DOHH2 (cell line): ENCODE measurements at regions not wholly inside any gene's neighbourhood (a gene's known extent, or its start where the extent isn't known, plus 50 kb on each side); places are given as distances from the start of the nearest gene placed in this dataset.

Experiments
- EZH2phosphoT487 ChIP-seq: fragments of 200-600 bp; sonication (generic); IDR thresholded peaks from 2 replicates; pipeline ENCODE4 v1.6.1; 2017; ENCODE audit warnings: borderline replicate concordance, mild to moderate bottlenecking, antibody characterized with exemption, low read length, moderate library complexity, mixed read lengths
- TF ChIP-seq, protein P1 (sequence below): fragments of 200-600 bp; sonication (generic); IDR thresholded peaks from one replicate; pipeline ENCODE4 v1.5.1; 2014; ENCODE audit warnings: antibody characterized with exemption, mild to moderate bottlenecking, low read depth, low read length; ENCODE audit not compliant: poor library complexity, severe bottlenecking

DNA sequence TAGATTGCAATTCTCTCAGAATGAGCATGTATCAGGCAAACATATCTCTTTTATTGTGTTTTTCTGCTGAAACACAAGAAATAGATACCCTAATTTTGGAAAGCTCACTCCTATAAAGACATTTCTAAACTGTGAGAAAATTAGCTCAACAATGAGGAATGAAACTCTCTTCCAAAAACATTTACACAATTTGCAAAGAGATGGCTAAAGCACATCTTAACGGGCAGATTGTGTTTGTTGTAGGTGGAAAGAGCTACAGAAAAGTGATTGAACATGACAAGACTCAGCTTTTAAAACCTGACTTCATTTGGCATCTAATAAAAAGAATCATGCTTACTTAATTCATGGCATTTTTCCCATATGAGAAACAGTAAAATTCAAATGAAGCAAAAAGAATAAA, 175.0 kb upstream of the SLC39A10 start:
- TF ChIP-seq, protein P1, sequence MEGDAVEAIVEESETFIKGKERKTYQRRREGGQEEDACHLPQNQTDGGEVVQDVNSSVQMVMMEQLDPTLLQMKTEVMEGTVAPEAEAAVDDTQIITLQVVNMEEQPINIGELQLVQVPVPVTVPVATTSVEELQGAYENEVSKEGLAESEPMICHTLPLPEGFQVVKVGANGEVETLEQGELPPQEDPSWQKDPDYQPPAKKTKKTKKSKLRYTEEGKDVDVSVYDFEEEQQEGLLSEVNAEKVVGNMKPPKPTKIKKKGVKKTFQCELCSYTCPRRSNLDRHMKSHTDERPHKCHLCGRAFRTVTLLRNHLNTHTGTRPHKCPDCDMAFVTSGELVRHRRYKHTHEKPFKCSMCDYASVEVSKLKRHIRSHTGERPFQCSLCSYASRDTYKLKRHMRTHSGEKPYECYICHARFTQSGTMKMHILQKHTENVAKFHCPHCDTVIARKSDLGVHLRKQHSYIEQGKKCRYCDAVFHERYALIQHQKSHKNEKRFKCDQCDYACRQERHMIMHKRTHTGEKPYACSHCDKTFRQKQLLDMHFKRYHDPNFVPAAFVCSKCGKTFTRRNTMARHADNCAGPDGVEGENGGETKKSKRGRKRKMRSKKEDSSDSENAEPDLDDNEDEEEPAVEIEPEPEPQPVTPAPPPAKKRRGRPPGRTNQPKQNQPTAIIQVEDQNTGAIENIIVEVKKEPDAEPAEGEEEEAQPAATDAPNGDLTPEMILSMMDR, result no peak
- TF ChIP-seq EZH2phosphoT487, result no peak
